ENCODE measurements at regions not wholly inside any gene's neighbourhood (a gene's known extent, or its start where the extent isn't known, plus 50 kb on each side); places are given as distances from the start of the nearest gene placed in this dataset.

DNA sequence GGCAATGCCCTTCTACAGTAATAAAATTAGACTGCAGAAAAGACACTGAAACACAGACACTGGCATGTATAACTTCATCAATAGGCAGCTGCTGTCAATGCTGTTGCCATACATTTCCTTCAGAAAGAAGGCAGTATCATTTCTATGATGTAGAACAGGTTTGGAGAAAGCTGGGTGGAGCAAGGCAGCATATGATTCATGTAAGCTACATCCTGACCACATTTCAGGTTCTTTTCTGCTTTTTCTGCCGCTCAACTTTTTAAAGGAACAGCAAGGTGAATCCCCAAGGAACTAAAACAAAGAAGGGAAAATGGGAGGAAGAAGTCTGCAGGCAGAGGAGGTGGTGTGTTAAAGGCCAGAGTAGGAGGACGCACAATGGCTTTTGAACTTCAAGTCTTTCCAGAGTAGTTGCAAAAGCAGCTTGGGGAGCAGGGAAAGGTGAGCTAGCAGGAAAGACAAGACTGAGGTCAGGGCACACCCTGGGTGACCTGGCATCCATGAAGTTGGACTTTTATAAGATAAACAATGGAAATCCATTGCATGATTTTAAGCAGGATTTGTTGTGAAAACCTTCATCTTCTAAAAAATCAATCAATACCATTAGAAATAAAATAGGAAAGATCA lies 142.1 kb downstream of the MED10 start:
- no peak for DNase-seq (ENCODE audit: low read depth, low spot score)

DNA sequence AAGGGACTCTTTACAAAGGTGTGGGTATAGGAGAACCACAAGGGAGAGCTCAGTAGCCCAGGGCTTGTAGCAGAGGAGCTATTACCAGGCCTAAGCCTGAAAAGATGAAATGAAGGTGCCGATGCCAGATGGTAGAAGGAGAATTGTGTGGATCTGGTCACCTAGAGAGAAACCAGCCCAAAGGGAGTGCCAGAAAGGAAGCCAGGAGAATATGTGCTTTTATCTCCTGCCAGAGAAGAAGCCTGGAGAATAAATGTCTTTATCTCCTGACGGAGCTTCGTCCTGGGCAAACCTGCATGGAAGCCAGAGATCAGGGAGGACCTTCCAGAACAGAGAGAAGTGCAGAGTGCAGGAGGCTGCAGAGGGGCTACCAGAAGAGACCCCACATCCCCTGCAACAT lies 142.6 kb downstream of the MED10 start:
- DNase-seq (ENCODE audit: low read depth, low spot score): no peak

- DNase-seq (ENCODE audit: low read depth, low spot score): no peak
Measured at GRCh38 chr5:6228257-6229250, 149.8 kb downstream of the MED10 start.

- DNase-seq (ENCODE audit: low read depth, low spot score): no peak
Measured at GRCh38 chr5:6225121-6225607, 153.2 kb downstream of the MED10 start.

DNA sequence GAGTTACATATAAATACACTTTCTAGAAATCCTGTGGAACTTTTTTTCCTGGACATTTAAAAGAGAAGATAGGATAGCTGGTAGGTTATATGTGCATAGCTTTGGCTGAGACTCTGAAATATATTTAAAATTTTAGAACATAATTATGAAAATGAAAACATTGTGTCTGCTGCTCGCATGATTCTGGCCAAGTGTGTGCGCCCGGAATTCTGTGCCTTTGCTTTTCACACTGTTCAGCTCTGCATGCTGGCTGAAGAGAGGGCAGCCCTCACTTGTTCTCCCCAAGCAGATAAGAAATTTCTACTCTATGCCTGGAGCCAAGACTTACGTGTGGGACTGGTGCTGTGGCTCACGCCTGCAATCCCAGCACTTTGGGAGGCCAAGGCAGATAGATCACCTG lies 153.9 kb downstream of the MED10 start:
- DNase-seq (ENCODE audit: low read depth, low spot score): no peak

DNA sequence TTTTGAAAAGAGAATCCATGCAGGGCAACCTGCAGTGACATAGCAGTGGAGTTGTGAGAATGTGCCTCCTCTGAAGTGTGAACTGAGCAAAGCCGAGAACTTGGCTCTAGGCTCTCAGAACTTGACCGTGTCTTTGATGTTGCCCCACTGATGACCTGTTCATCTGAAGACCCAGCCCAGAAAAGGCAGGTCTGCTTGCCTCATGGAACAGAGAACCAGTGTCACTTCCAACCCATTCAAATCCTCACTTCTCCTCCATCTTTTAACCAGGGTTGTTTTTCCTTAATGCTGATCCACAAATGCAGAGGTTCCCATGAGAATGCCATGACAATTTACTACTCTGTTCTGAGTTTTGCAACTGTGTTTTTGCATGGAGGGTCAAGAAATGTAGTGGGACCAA lies 155.4 kb downstream of the MED10 start:
- no peak for DNase-seq (ENCODE audit: low read depth, low spot score)

GRCh38 chr5:6222121-6222520 lies 156.2 kb downstream of the MED10 start:
- DNase-seq (ENCODE audit: low read depth, low spot score): no peak

DNA sequence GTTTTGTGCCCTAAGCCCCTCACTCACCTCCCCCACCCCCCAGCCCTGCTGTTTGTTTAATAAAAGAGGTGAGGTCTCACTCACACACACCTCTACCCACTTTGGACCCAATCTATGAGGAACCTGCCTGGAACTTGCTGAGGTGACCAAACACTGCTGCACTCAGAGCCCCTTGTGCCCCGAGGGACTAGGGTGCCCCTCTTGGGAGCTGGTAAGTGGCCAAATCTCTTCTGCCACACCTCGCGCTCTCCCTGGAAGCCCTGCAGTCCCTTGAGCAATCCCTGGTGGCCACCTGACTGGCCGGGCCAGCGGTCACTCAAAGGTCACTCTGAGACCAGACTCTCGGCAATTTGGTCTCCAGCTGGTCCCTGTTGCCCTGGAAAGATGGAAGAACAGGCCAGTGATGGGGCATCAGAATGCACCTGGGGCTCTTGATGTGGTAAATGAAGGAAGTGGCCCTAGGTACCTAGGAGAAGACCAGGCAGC lies 157.2 kb downstream of the MED10 start:
- no peak for DNase-seq (ENCODE audit: low read depth, low spot score)

GRCh38 chr5:6220346-6221088 lies 157.8 kb downstream of the MED10 start:
- peak; percentile 4 for DNase-seq (ENCODE audit: low read depth, low spot score)

DNA sequence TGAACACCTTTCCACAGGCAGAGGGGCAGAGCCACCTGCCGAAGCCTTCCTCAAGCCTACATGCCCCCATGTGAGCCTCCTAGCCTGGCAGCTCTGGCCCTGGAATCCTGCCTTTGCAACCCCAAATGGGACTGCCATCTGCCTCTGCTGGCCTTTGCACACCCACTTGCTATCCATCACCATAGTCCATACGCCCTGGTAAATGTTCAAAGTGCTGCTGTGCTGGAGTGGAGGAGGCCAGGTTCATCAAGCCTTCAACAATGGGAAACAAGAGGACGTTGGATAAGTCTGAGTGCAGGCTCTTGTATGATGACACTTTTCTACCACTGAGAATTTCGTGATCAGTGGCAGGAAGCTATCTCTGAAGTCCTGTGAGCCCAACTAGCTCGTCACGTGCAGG lies 159.8 kb downstream of the MED10 start:
- DNase-seq (ENCODE audit: low read depth, low spot score): no peak

GRCh38 chr5:6218116-6218515 lies 160.2 kb downstream of the MED10 start:
- DNase-seq (ENCODE audit: low read depth, low spot score): no peak

DNA sequence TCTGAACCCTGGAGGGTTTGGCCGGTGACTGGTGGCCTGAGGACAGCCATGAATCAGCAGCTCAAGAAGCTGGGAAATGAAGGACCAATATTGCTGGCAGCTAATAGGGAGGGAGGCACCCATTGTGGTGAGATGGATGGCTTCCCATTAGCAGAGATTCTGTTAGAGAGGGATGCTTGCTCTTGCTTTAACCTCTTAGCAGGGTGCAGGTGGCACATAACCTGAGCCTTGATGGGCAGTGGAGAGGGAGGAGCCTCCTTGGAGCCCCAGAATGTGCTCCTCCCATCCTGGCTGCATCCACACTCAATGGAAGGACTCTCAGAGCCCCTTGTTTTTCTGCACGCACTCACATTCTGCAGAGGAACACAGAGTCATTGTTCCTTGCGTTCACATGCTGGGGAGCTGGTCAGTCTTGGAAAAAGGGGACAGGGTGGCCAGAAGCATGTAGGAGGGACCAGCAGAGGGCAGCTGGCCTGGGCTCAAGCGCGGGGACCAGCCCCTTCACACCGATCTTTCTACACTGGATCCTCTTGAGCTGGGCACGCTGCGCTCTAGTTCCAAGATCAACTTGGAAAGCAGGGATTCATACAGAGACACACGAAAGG lies 161.8 kb downstream of the MED10 start:
- no peak for DNase-seq (ENCODE audit: low read depth, low spot score)

GRCh38 chr5:6215891-6216290 lies 162.5 kb downstream of the MED10 start:
- no peak for DNase-seq (ENCODE audit: low read depth, low spot score)

- DNase-seq (ENCODE audit: low read depth, low spot score): no peak
Measured at GRCh38 chr5:6212244-6212643, 166.1 kb downstream of the MED10 start.

DNA sequence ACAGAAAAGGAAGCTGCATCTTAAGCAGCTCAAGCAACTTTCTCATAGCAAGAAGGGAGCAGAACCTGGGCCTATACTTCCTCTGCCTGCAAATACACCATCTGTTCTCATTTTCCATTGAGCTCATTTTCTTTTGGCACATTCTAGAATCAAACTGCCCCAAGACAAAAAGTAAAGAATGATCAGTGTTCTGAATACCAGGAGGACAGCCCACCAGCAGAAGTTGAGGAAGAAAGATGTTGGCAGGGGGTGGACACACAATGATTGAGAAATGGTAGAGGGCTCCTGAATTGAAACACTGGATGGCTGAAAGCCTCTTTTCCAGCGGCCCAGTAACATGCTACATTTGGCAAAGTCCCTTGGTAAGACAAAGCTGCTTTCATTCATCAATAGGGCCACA lies 171.8 kb downstream of the MED10 start:
- DNase-seq (ENCODE audit: low read depth, low spot score): no peak

DNA sequence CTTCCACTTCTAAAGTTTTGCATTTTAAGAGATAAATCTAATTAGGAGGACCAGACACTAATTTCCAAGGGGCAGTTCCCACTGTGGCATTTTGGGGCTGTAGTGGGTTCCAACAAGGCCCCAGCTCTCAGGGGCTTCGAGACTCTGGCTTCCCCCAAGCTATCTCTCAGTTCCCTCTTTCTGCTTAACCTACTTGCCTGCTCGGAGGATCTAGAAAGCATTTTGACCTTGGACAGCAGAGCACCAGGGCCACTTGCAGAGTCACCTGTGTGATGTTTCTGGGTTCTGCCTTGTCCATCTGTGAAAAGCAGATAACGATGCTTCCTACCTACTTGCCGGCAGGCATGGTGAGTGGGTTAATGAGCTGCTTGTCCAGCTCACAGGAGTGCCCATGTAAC lies 175.4 kb downstream of the MED10 start:
- no peak for DNase-seq (ENCODE audit: low read depth, low spot score)

GRCh38 chr5:6202149-6202967 lies 176.0 kb downstream of the MED10 start:
- peak; percentile 8 for DNase-seq (ENCODE audit: low read depth, low spot score)

DNA sequence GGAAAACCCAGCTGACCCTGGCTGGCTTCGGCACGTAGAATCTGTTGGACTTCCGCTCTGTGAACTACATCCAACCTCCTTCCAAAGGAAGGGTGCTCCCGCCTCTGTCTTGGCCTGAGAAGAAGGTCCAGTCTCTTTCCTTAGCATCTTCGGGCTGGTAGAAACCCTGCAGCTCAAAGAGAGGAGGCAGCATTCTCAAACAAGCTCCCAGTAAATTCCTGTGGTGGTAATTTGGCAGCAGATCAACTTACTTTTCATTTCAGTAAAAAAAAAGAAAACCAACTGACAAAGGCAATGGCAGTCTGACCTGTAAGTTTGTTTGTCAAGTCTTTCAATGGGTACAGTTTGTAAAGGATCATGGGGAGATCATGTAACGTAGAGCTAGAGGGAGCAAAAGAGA lies 176.7 kb downstream of the MED10 start:
- no peak for DNase-seq (ENCODE audit: low read depth, low spot score)

GRCh38 chr5:6198531-6198930 lies 179.8 kb downstream of the MED10 start:
- no peak for DNase-seq (ENCODE audit: low read depth, low spot score)

DNA sequence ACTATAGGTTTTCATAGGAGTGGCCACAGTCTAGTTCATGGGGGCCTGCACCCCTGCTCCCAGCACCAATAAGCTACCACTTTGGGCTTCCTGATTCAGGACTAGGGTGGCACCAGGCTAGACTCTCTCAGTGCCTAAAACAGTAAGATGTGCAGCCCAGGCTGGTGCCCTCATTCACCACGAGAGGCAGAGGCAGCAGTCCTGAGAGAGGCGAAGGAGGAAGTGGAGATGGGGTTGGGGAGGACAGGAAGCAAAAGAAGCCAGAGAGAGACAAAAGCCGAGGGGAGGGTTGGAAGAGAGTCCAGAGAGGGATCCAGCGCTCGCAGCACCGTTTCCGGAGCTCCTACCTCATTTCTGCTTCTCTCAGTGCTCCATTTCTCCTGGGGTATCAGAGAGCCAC lies 180.9 kb downstream of the MED10 start:
- DNase-seq (ENCODE audit: low read depth, low spot score): no peak

Measured in ELF-1 (cell line).